ENCODE measurements at regions not wholly inside any gene's neighbourhood (a gene's known extent, or its start where the extent isn't known, plus 50 kb on each side); places are given as distances from the start of the nearest gene placed in this dataset.

DNA sequence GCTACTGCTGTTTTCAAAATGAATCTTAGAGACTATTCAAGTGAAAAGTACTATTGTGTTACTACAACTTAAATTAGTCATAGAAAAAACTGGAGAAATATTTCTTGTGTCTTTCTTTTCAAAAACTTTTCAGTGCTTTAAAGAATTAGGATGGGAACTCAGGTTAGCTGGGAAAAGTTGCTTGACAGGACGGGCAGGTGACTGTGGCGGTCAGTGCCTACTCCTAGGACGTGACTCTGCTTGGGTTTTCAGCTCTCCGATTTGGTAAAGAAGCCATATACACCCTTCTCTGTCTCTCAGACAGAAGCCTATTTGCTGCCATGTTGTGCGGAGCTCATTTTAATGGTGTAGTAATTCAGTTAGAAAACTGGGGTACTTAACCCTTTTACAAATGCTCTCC lies 89.8 kb upstream of the CACNA2D3 start:
- Histone ChIP-seq H3K9me3 (no peaks in the 10 kb centered on the region), H3K4me3 (replicated peaks in 1 of 3) (no peak overlapping the region), H3K27ac (no peak overlapping the region), H3K4me1 (no peaks in the 10 kb centered on the region), H3K27me3 (no peaks in the 10 kb centered on the region), H3K36me3 (no peaks in the 10 kb centered on the region)
- 77 to 79% methylated on average over 5 of the region's 5 CpGs for WGBS, 2 donors
- TF ChIP-seq, protein P1, sequence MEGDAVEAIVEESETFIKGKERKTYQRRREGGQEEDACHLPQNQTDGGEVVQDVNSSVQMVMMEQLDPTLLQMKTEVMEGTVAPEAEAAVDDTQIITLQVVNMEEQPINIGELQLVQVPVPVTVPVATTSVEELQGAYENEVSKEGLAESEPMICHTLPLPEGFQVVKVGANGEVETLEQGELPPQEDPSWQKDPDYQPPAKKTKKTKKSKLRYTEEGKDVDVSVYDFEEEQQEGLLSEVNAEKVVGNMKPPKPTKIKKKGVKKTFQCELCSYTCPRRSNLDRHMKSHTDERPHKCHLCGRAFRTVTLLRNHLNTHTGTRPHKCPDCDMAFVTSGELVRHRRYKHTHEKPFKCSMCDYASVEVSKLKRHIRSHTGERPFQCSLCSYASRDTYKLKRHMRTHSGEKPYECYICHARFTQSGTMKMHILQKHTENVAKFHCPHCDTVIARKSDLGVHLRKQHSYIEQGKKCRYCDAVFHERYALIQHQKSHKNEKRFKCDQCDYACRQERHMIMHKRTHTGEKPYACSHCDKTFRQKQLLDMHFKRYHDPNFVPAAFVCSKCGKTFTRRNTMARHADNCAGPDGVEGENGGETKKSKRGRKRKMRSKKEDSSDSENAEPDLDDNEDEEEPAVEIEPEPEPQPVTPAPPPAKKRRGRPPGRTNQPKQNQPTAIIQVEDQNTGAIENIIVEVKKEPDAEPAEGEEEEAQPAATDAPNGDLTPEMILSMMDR (IDR thresholded peaks at IDR 0.05): no peak
- TF ChIP-seq POLR2A (IDR thresholded peaks at IDR 0.05): no peak
- intact Hi-C loops (cut with DNase I): no loop called here
- no peak for DNase-seq

- 79 to 84% methylated on average over 5 of the region's 5 CpGs for WGBS, 2 donors
- no peak for DNase-seq
These were observed 94.0 kb upstream of the CACNA2D3 start for GRCh38 chr3:54028372-54028771.

DNA sequence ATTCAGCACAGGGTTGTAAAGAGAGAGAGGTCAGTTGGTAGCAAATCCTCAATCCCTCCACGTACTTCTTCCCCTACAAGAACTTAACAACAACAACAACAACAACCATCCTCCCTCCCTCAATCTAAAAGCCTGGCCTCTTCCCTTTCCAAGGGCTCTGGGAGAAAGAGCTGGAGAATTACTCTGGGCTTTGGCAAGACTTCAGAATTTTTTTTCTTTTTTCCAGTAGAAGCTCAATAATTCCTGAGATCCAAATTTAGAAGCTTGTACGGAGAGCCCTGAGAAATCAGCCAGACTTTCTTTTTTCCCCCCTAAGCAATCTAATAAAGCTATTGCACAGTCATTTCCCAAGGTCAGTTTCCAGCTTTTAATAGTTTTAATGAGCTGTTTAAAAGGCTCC lies 95.8 kb upstream of the CACNA2D3 start:
- no peak for DNase-seq
- no peaks in the 10 kb centered on the region for H3K4me1 ChIP-seq
- no peak overlapping the region for H3K27ac ChIP-seq
- no peaks in the 10 kb centered on the region for H3K27me3 ChIP-seq
- no peaks in the 10 kb centered on the region for H3K36me3 ChIP-seq
- H3K9me3 ChIP-seq: no peaks in the 10 kb centered on the region
- 33 to 43% methylated on average over 2 of the region's 2 CpGs for WGBS, 2 donors
- no peak overlapping the region for H3K4me3 ChIP-seq (replicated peaks in 1 of 3)
- intact Hi-C loops (cut with DNase I): no loop called here
- TF ChIP-seq, protein P1 (IDR thresholded peaks at IDR 0.05): no peak
- TF ChIP-seq POLR2A (IDR thresholded peaks at IDR 0.05): no peak

More at GRCh38 chr3:54028372-54028771, 94.0 kb upstream of the CACNA2D3 start:
- Histone ChIP-seq H3K4me3 (replicated peaks in 1 of 3) (no peak overlapping the region), H3K4me1 (no peaks in the 10 kb centered on the region), H3K27ac (no peak overlapping the region), H3K9me3 (no peaks in the 10 kb centered on the region), H3K36me3 (no peaks in the 10 kb centered on the region), H3K27me3 (no peaks in the 10 kb centered on the region)
- no peak for TF ChIP-seq POLR2A (IDR thresholded peaks at IDR 0.05)
- TF ChIP-seq, protein P1 (IDR thresholded peaks at IDR 0.05): no peak
- intact Hi-C loops (cut with DNase I): no loop called here

DNA sequence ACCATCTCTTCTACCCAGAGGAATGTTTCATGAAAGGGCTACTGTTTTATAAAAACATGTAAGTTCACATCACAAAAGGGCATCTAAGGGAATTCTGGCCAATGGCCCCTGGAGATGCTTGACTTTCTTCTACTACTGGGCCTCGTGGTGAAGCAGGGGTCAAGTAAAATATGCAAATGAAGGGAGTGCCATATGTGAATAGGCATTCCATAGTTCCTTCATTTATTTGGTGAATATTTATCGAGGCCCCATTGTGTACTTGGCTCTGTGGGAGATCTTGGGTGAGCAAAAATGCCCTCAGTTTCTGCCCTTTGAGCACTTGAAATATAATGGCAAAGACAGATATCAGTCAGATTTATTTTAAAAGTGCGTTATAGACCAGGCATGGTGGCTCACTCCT lies 101.3 kb upstream of the CACNA2D3 start:
- DNase-seq: no peak
- Histone ChIP-seq H3K27me3 (no peaks in the 10 kb centered on the region), H3K4me3 (replicated peaks in 1 of 3) (no peak overlapping the region), H3K27ac (no peak overlapping the region), H3K4me1 (no peaks in the 10 kb centered on the region), H3K36me3 (no peaks in the 10 kb centered on the region), H3K9me3 (no peaks in the 10 kb centered on the region)
- 87% methylated on average over 3 of the region's 3 CpGs for WGBS, 2 donors
- no peak for TF ChIP-seq POLR2A (IDR thresholded peaks at IDR 0.05)
- TF ChIP-seq, protein P1 (IDR thresholded peaks at IDR 0.05): no peak
- intact Hi-C loops (cut with DNase I): no loop called here

DNA sequence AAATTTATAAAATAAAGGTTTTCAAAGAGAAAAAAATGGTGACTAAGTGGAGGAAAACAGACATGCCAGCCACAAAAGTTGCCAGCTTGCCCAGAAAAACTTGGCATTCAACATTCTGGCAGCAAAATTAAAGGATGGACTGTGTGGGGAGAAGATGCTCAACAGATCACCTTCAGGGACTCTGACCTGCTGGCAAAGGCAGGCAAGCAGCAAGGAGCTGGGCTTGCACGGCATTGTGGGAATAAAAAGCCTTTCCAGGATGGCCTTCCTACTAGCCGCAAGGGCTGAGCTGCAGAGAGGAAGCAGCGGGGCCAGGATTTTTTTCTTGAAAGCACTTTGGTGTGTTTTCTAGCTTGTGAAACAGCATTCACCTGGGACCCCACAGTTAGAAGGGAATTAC lies 101.9 kb upstream of the CACNA2D3 start:
- no peaks in the 10 kb centered on the region for H3K4me1 ChIP-seq
- 79 to 86% methylated on average over 3 of the region's 3 CpGs for WGBS, 2 donors
- no peak for DNase-seq
- no peaks in the 10 kb centered on the region for H3K9me3 ChIP-seq
- intact Hi-C loops (cut with DNase I): no loop called here
- no peaks in the 10 kb centered on the region for H3K27me3 ChIP-seq
- H3K27ac ChIP-seq: no peak overlapping the region
- H3K36me3 ChIP-seq: no peaks in the 10 kb centered on the region
- no peak for TF ChIP-seq POLR2A (IDR thresholded peaks at IDR 0.05)
- TF ChIP-seq, protein P1 (IDR thresholded peaks at IDR 0.05): no peak
- no peak overlapping the region for H3K4me3 ChIP-seq (replicated peaks in 1 of 3)

Measured in thyroid gland (tissue), 4 donors.